ENCODE measurements at regions not wholly inside any gene's neighbourhood (a gene's known extent, or its start where the extent isn't known, plus 50 kb on each side); places are given as distances from the start of the nearest gene placed in this dataset.

- DNase-seq, result no peak
These were observed 324.4 kb downstream of the CENPC start for GRCh38 chr4:67220861-67221260.

DNA sequence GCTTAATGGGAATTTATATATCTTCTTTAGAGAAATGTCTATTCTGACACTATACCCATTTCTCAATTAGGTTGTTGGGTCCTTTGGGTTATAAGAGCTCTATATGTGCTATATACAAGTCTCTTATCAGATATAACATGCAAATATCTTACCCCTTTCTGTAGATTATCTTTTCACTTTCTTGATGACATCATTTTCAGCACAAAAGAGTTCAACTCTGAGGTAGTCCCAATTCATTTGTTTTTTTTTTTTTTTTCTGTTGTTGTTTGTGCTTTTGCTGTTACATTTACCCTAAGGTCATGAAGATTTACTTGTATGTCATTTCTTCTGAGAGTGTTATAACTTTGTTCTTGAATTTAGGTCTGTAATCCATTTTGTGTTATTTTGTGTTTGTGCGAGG lies 326.4 kb downstream of the CENPC start:
- DNase-seq, result no peak

- DNase-seq, result no peak
These were observed 337.3 kb downstream of the CENPC start for GRCh38 chr4:67207941-67208441.

DNA sequence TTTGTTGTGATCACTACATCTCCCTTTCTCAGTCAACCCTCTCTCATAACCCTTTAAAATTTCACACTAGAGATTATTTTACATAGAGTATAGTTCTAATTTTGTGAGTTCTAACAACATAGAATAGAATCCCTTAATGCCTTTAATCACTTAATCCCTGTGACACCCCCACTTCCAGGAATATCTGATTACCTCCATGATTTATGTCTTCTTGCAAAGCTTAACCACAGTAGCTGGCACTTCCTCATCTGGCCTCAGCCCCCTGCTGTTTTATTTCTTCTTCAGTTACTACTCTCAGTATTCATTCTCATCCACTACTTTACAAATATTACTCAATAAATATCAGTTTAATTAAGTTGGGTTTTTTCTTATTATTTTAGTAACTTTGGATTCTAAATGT lies 340.9 kb downstream of the CENPC start:
- DNase-seq, result no peak

DNA sequence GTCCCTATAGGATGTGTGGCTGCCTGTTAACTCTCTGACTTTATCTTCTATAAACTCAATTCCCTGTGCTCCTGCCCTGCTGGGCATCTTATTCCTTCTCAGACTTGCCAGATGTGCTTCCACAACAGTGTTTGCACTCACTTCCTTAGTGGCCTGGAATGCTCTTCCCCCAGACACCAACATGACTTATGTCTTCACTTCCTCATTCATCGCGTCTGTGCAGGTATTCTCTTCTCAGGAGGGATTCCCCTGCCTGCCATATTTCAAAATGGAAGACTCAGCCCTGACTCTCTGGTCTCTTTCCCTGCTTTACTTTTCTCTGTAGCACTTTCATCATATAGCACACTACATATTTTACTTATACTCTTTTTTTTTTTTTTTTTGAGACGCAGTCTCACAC lies 344.0 kb downstream of the CENPC start:
- no peak for DNase-seq

GRCh38 chr4:67198727-67199126 lies 346.6 kb downstream of the CENPC start:
- DNase-seq, result no peak

DNA sequence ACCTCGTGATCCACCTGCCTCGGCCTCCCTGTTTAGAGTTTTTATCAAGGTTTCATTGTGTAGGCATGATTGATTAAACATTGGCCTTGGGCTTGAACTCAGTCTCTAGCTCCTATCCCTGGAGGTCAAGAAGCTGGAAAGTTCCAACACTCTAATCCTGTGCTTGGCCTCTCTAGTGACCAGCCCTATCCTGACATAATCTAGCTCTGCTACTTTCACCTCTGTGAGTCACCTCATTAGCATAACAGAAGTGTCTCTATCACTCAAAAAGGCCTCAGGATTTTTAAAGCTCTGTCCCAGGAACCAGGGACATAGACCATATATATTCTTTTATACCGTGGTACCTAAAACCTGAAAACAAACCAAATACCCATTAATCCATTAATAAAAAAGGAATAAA lies 377.5 kb downstream of the CENPC start:
- no peak for DNase-seq

- no peak for DNase-seq
These were observed 382.6 kb downstream of the CENPC start for GRCh38 chr4:67162690-67163089.

GRCh38 chr4:67161311-67161710 lies 384.0 kb downstream of the CENPC start:
- DNase-seq, result no peak

GRCh38 chr4:67160394-67160793 lies 384.9 kb downstream of the CENPC start:
- DNase-seq, result no peak

- DNase-seq, result no peak
These were observed 386.6 kb downstream of the CENPC start for GRCh38 chr4:67158666-67159065.

- no peak for DNase-seq
These were observed 392.3 kb downstream of the CENPC start for GRCh38 chr4:67152976-67153375.

GRCh38 chr4:67151376-67152343 lies 393.6 kb downstream of the CENPC start:
- DNase-seq, result no peak

DNA sequence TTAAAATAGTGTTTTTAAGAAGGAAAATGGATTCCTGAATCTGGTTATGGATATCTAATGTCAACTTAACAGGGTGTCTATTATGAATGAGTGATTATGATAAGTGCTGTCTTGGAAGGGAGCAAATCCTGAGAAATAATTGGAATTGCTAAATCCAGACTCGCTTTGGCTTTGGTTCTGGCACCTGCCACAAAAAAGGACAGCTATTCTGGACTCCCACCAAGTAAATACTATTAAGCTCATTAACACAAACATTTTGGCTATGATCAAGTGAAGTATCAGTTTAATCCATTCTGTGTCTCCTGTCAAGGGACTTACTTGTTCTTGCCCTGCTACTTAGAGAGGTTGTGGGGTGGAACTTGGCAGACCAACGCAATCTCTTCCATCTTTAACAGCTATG lies 403.7 kb downstream of the CENPC start:
- no peak for DNase-seq

DNA sequence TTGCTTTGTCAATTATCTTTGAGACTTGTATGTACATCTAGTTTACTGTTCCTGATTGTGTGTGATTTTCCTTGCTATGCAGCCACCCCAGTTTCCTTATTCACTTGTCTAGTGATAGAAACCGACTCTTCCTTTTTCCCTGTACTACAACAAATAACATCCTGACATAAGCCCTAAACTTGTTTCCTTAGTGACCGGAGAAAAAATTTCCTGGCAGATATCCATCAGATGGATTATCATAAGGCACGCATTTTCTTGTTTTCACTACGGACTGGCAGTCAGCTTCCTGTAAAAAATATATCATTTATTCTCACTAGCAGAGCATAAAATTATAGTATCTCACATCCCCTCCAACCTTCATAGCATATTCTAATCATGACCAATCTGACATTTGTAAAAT lies 410.7 kb downstream of the CENPC start:
- DNase-seq, result no peak

GRCh38 chr4:67133162-67133561 lies 412.1 kb downstream of the CENPC start:
- DNase-seq, result no peak

DNA sequence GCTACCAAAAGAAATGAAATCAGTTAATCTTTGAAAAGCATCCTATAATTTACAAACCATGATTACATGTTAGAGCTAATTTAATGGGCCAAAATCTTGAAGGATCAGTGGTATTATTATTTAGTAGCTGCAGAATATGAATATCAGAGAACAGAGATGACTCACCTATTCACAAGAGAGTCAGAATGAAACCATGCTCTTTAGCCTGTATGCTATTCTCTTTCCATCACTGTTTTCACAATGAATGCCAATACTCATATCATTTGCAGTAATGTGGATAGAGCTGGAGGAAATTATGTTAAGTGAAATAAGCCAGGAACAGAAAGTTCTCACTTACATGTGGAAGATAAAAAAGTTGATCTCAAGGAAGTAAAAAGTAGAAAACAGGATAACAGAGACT lies 414.1 kb downstream of the CENPC start:
- DNase-seq, result no peak

- DNase-seq, result no peak
These were observed 414.9 kb downstream of the CENPC start for GRCh38 chr4:67130411-67130810.

- no peak for DNase-seq
These were observed 418.7 kb downstream of the CENPC start for GRCh38 chr4:67126570-67126969.

GRCh38 chr4:67125636-67126514 lies 419.4 kb downstream of the CENPC start:
- no peak for DNase-seq

- no peak for DNase-seq
These were observed 420.6 kb downstream of the CENPC start for GRCh38 chr4:67124716-67125115.

- DNase-seq, result no peak
These were observed 423.3 kb downstream of the CENPC start for GRCh38 chr4:67122029-67122428.

DNA sequence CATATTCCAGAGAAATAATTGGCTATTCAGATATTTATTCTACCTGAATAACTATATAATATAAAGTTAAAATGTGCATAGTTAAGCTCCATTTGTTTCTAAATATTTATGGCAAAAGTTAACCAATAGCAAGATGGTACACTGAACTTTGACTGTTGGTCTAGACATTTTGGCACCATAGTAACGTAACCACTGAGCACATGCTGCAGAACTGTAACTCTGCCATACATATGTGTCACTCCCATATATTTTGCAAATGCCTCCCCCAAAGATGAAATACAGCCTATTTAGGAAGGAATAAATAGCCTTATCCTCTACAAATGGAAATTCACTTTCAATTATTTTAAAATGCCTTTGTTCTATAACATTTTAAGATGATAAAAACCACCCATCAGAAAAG lies 424.9 kb downstream of the CENPC start:
- no peak for DNase-seq

DNA sequence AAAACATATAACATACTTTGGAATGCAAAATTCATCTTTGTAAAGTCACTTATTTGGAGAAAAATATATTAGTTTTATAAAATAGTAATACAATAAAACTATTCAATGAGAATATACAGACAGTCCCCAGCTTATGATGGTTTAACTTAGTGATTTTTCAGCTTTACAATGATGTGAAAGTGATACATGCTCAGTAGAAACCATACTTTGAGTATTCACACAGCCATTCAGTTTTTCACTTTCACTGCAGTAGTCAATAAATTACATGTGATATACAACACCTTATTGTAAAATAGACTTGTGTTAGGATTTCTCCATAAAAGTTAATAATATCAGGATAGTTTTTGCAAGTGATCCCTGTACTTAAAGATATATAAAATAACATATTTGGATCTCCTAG lies 436.0 kb downstream of the CENPC start:
- no peak for DNase-seq

All from CD4-positive, alpha-beta T cell treated with Interleukin-21 for 1 hour (primary cell).